IPS-15b (cell line): ENCODE measurements at regions not wholly inside any gene's neighbourhood (a gene's known extent, or its start where the extent isn't known, plus 50 kb on each side); places are given as distances from the start of the nearest gene placed in this dataset.
"Not testable (repeated sequence)": the region's sequence is repeated elsewhere in the genome, so short reads cannot be mapped to it uniquely, and the experiment has no call there.

Experiments
- H3K27me3 ChIP-seq: one replicate; pipeline ENCODE4 v1.6.1; 2013; ENCODE audit warnings: low read length; ENCODE audit not compliant: control insufficient read depth, insufficient read depth
- H3K36me3 ChIP-seq: one replicate; pipeline ENCODE4 v1.6.1; 2013; ENCODE audit warnings: low read length; ENCODE audit not compliant: control insufficient read depth, insufficient read depth
- H3K4me1 ChIP-seq: one replicate; pipeline ENCODE4 v1.6.1; 2013; ENCODE audit warnings: mild to moderate bottlenecking, low read length; ENCODE audit not compliant: control insufficient read depth, insufficient read depth
- H3K4me3 ChIP-seq: one replicate; pipeline ENCODE4 v1.5.1; 2013; ENCODE audit warnings: low read depth, low read length
- H3K9ac ChIP-seq: one replicate; pipeline ENCODE4 v1.6.1; 2013; ENCODE audit warnings: low read depth, mild to moderate bottlenecking, low read length
- H3K9me3 ChIP-seq: one replicate; pipeline ENCODE4 v1.6.1; 2013; ENCODE audit warnings: mild to moderate bottlenecking, low read length; ENCODE audit not compliant: control insufficient read depth, insufficient read depth

DNA sequence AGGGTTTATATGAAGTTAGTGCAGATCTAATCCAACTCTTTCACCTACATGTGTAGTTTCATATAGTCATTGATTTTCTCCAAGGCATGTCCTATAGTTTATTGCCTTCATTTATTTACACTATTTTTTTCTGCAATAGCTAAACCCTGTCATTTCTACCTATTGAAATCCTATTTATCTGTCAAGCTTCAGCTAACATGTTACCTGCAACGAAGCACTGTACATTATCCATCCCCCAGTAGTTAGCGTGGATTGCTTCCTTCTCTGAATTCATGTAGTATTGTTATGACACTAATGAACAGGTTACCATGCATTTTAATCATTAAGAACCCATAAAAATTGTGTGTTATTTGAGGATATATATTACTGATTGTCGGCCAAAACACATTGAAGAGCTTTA, 742.9 kb upstream of the PCDH20 start:
- Histone ChIP-seq H3K4me1 (no peaks in the 10 kb centered on the region), H3K9me3 (no peaks in the 10 kb centered on the region), H3K27me3 (no peaks in the 10 kb centered on the region), H3K4me3 (no peak overlapping the region), H3K9ac (no peak overlapping the region), H3K36me3 (no peaks in the 10 kb centered on the region)

GRCh38 chr13:62151724-62152123, 736.1 kb upstream of the PCDH20 start:
- not testable (repeated sequence) for H3K27me3 ChIP-seq, H3K9me3 ChIP-seq, H3K4me3 ChIP-seq, H3K9ac ChIP-seq, H3K4me1 ChIP-seq, H3K36me3 ChIP-seq

DNA sequence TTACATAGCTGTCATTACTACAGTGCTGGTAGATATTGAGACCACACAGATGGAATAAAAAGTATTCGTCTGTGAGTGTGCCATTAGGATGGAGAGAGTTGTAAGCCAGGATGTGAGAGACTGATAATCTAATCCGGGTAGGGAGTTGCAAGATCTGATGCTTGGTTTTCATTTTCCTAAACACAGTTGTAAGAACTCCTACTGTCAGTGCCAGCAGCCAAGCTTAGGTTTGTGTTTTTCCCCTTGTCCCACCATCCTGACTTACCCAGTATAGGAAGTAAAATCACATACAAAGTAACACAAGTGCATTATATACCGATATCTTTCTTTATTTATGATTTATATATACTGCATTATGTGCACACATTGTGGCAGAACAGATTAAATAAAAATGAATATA, 726.4 kb upstream of the PCDH20 start:
- no peaks in the 10 kb centered on the region for H3K36me3 ChIP-seq
- H3K4me1 ChIP-seq, result no peaks in the 10 kb centered on the region
- H3K9ac ChIP-seq, result no peak overlapping the region
- H3K27me3 ChIP-seq, result no peaks in the 10 kb centered on the region
- H3K9me3 ChIP-seq, result no peaks in the 10 kb centered on the region
- no peak overlapping the region for H3K4me3 ChIP-seq

GRCh38 chr13:62139597-62139996, 723.9 kb upstream of the PCDH20 start:
- Histone ChIP-seq H3K9ac (no peak overlapping the region), H3K4me1 (no peaks in the 10 kb centered on the region), H3K36me3 (no peaks in the 10 kb centered on the region), H3K27me3 (no peaks in the 10 kb centered on the region), H3K4me3 (no peak overlapping the region), H3K9me3 (no peaks in the 10 kb centered on the region)

GRCh38 chr13:62137629-62138405, 722.2 kb upstream of the PCDH20 start:
- no peak overlapping the region for H3K4me3 ChIP-seq
- no peak overlapping the region for H3K9ac ChIP-seq
- H3K4me1 ChIP-seq, result no peaks in the 10 kb centered on the region
- H3K27me3 ChIP-seq, result no peaks in the 10 kb centered on the region
- no peaks in the 10 kb centered on the region for H3K9me3 ChIP-seq
- no peaks in the 10 kb centered on the region for H3K36me3 ChIP-seq

- Histone ChIP-seq H3K4me3 (no peak overlapping the region), H3K27me3 (no peaks in the 10 kb centered on the region), H3K36me3 (no peaks in the 10 kb centered on the region), H3K9ac (no peak overlapping the region), H3K9me3 (no peaks in the 10 kb centered on the region), H3K4me1 (no peaks in the 10 kb centered on the region)
Observed at GRCh38 chr13:62131604-62132003, 716.0 kb upstream of the PCDH20 start.

- Histone ChIP-seq H3K4me1 (no peaks in the 10 kb centered on the region), H3K36me3 (no peaks in the 10 kb centered on the region), H3K9ac (no peak overlapping the region), H3K9me3 (no peaks in the 10 kb centered on the region), H3K4me3 (no peak overlapping the region), H3K27me3 (no peaks in the 10 kb centered on the region)
Observed at GRCh38 chr13:62130062-62130970, 714.7 kb upstream of the PCDH20 start.

GRCh38 chr13:62129000-62129551, 713.4 kb upstream of the PCDH20 start:
- Histone ChIP-seq H3K9me3 (no peaks in the 10 kb centered on the region), H3K36me3 (no peaks in the 10 kb centered on the region), H3K9ac (no peak overlapping the region), H3K4me3 (no peak overlapping the region), H3K27me3 (no peaks in the 10 kb centered on the region), H3K4me1 (no peaks in the 10 kb centered on the region)

GRCh38 chr13:62126400-62126799, 710.8 kb upstream of the PCDH20 start:
- Histone ChIP-seq H3K36me3 (no peaks in the 10 kb centered on the region), H3K9ac (no peak overlapping the region), H3K4me1 (no peaks in the 10 kb centered on the region), H3K4me3 (no peak overlapping the region), H3K9me3 (no peaks in the 10 kb centered on the region), H3K27me3 (no peaks in the 10 kb centered on the region)

DNA sequence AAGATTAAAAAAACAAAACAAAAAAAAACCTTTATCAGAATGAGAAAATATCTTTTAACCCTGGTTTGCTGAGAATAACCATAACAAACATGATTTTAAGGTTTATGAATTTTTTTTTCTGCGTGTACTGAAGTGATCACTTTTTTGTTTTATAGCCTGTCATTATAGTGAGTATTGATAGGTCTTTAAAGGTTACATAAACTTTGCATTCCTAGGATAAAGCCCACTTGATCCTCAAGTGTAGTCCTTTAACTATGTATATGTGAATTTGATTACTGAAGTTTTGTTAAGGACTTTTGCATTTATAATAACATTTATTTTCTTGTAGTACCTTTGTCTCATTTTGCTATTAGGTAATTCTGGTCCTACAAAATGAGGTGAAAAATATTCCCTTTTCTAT, 709.8 kb upstream of the PCDH20 start:
- no peaks in the 10 kb centered on the region for H3K36me3 ChIP-seq
- H3K4me3 ChIP-seq, result no peak overlapping the region
- no peak overlapping the region for H3K9ac ChIP-seq
- no peaks in the 10 kb centered on the region for H3K9me3 ChIP-seq
- no peaks in the 10 kb centered on the region for H3K4me1 ChIP-seq
- no peaks in the 10 kb centered on the region for H3K27me3 ChIP-seq

- Histone ChIP-seq H3K27me3 (no peaks in the 10 kb centered on the region), H3K9ac (no peak overlapping the region), H3K4me1 (no peaks in the 10 kb centered on the region), H3K36me3 (no peaks in the 10 kb centered on the region), H3K9me3 (no peaks in the 10 kb centered on the region), H3K4me3 (no peak overlapping the region)
Observed at GRCh38 chr13:62123409-62123808, 707.8 kb upstream of the PCDH20 start.

GRCh38 chr13:62122434-62122833, 706.8 kb upstream of the PCDH20 start:
- Histone ChIP-seq H3K9me3 (no peaks in the 10 kb centered on the region), H3K9ac (no peak overlapping the region), H3K36me3 (no peaks in the 10 kb centered on the region), H3K27me3 (no peaks in the 10 kb centered on the region), H3K4me3 (no peak overlapping the region), H3K4me1 (no peaks in the 10 kb centered on the region)
